ENCODE measurements at regions not wholly inside any gene's neighbourhood (a gene's known extent, or its start where the extent isn't known, plus 50 kb on each side); places are given as distances from the start of the nearest gene placed in this dataset.

DNA sequence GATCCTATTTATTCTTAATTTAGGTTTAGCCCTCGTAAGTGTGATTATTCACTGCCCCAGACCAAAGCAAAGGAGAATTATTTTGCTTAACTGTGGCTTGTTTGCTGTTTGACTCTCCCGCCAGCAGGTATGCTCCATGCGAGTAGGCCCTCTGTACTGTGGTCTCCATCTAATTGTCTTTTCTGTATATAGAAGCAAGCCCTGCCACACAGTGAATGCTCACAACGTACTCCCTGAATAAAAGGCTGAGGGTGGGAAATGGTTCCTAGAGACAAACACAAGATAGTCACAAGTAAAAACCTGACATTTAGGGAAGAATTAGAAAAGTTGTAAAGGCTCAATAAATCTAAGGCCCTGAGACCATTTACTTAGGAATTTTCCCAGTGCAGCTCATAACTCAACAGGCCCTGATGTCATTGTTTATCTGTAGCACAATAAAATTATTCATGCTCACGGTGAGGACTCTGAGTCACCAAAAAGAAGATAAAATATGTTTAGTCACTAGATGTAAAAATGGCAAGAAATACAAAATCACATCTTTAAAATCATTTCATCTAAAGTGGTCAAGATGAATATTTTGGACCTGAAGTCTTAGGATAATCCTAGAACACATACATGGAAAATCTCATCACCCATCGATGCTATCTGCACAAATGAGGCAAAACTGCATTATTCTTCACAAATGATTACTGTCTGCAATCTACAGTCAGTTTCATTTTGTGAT lies 473.2 kb downstream of the ENC1 start:
- no peaks in the 10 kb centered on the region for H3K36me3 ChIP-seq
- intact Hi-C loops (cut with DNase I): no loop called here
- H3K27ac ChIP-seq: no peak overlapping the region
- no peaks in the 10 kb centered on the region for H3K9me3 ChIP-seq
- no peaks in the 10 kb centered on the region for H3K27me3 ChIP-seq
- H3K4me3 ChIP-seq: no peak overlapping the region
- 68 to 78% (median 78%) methylated on average over 6 of the region's 6 CpGs for WGBS, 3 donors
- TF ChIP-seq POLR2A (IDR thresholded peaks at IDR 0.05) (no peak), EP300 (IDR thresholded peaks at IDR 0.05) (no peak)
- TF ChIP-seq, protein P1, sequence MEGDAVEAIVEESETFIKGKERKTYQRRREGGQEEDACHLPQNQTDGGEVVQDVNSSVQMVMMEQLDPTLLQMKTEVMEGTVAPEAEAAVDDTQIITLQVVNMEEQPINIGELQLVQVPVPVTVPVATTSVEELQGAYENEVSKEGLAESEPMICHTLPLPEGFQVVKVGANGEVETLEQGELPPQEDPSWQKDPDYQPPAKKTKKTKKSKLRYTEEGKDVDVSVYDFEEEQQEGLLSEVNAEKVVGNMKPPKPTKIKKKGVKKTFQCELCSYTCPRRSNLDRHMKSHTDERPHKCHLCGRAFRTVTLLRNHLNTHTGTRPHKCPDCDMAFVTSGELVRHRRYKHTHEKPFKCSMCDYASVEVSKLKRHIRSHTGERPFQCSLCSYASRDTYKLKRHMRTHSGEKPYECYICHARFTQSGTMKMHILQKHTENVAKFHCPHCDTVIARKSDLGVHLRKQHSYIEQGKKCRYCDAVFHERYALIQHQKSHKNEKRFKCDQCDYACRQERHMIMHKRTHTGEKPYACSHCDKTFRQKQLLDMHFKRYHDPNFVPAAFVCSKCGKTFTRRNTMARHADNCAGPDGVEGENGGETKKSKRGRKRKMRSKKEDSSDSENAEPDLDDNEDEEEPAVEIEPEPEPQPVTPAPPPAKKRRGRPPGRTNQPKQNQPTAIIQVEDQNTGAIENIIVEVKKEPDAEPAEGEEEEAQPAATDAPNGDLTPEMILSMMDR (IDR thresholded peaks at IDR 0.05): no peak
- no peak for DNase-seq
- H3K4me1 ChIP-seq (ENCODE audit: insufficient read depth): no peaks in the 10 kb centered on the region

DNA sequence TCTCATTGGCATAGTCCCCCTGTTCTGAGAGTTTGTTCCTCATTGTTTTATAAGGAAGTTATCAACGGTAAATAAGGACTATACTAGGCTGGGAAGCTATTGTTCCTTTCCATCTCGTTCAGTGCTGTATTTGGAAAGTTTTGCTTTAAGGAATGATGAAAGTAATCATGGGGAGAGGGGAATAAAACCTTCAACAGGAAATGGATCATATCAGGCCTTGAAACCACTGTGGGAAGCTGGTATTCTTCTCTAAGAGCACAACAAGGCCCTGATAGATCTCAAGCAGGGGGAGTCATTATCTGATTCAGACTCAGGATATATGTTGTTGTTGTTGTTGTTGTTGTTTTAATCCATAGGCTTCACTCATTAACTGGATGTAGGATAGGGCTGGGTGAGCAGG lies 474.5 kb downstream of the ENC1 start:
- DNase-seq: no peak
- TF ChIP-seq, protein P1 (IDR thresholded peaks at IDR 0.05): no peak
- no peak for TF ChIP-seq EP300 (IDR thresholded peaks at IDR 0.05)
- TF ChIP-seq POLR2A (IDR thresholded peaks at IDR 0.05): no peak
- 29 to 42% (median 41%) methylated on average over 2 of the region's 2 CpGs for WGBS, 3 donors

DNA sequence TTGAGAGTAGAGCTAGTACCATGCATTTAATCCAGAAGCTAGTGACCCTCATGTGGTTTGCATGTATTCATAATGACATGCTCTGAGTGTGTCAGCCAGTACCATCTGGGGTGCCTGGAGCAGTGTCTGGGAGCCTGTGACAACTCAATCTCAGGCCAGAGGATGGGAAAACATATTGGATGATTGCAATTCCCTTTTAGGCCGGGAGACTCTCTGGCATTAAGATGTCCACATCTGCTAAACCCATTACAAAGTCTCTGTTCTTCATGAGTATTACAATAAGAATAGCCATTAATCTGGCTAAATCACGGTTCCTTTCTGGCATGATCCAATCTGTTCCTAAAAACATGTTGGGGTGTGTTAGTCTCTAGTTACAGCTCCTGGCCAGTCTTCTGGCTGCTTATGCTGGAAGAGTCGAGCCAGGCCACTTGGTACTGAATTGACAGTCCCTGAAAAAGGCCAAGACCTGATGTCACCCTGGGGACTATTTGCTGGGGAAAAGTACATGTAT lies 475.7 kb downstream of the ENC1 start:
- Histone ChIP-seq H3K4me1 (ENCODE audit: insufficient read depth) (no peaks in the 10 kb centered on the region), H3K27me3 (no peaks in the 10 kb centered on the region), H3K36me3 (no peaks in the 10 kb centered on the region), H3K27ac (no peak overlapping the region), H3K9me3 (no peaks in the 10 kb centered on the region), H3K4me3 (no peak overlapping the region)
- 75 to 96% (median 89%) methylated on average over 3 of the region's 3 CpGs for WGBS, 3 donors
- intact Hi-C loops (cut with DNase I): no loop called here
- TF ChIP-seq, protein P1 (IDR thresholded peaks at IDR 0.05): no peak
- no peak for TF ChIP-seq EP300 (IDR thresholded peaks at IDR 0.05)
- no peak for TF ChIP-seq POLR2A (IDR thresholded peaks at IDR 0.05)
- DNase-seq: no peak

More for the DNA sequence above, 474.5 kb downstream of the ENC1 start:
- H3K36me3 ChIP-seq: no peaks in the 10 kb centered on the region
- no peak overlapping the region for H3K27ac ChIP-seq
- intact Hi-C loops (cut with DNase I): no loop called here
- H3K4me3 ChIP-seq: no peak overlapping the region
- no peaks in the 10 kb centered on the region for H3K9me3 ChIP-seq
- no peaks in the 10 kb centered on the region for H3K4me1 ChIP-seq (ENCODE audit: insufficient read depth)
- no peaks in the 10 kb centered on the region for H3K27me3 ChIP-seq

DNA sequence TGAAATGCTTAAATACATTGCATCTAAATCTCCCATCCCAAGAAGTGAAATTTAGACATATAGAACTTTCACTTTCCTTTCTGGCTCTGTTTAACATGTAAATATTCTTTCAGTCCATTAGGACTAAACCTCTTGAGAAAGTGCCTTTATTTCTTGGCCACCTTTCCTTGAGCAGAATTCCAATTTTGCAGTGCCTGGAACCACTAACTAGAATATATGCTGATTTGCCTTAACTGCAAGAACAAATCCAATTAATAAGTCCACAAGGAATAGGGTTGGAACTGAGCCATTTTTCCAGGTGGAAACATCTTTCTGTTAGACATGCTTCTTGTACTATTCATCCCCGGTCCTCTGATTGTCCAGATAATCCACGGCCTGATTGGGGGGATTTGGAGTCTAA lies 478.0 kb downstream of the ENC1 start:
- intact Hi-C loops (cut with DNase I): no loop called here
- H3K9me3 ChIP-seq: no peaks in the 10 kb centered on the region
- TF ChIP-seq POLR2A (IDR thresholded peaks at IDR 0.05): no peak
- TF ChIP-seq EP300 (IDR thresholded peaks at IDR 0.05): no peak
- TF ChIP-seq, protein P1 (IDR thresholded peaks at IDR 0.05): no peak
- H3K27ac ChIP-seq: no peak overlapping the region
- no peaks in the 10 kb centered on the region for H3K27me3 ChIP-seq
- no peaks in the 10 kb centered on the region for H3K4me1 ChIP-seq (ENCODE audit: insufficient read depth)
- no peaks in the 10 kb centered on the region for H3K36me3 ChIP-seq
- H3K4me3 ChIP-seq: no peak overlapping the region
- 71 to 83% (median 73%) methylated on average over 2 of the region's 2 CpGs for WGBS, 3 donors
- no peak for DNase-seq

All from ovary (tissue), 7 donors.